GM19239 (cell line): ENCODE measurements at regions not wholly inside any gene's neighbourhood (a gene's known extent, or its start where the extent isn't known, plus 50 kb on each side); places are given as distances from the start of the nearest gene placed in this dataset.

ENCODE experiments used
- DNase-seq: peaks from one replicate; pipeline ENCODE4 v3.0.0; 2011; ENCODE audit warnings: low spot score; ENCODE audit not compliant: insufficient read length
- FAIRE-seq: peaks from 2 replicates; lab custom pipeline; 2011; peaks lifted over from hg19 to GRCh38; lab: Jason Lieb, UNC

GRCh38 chr7:21131897-21132296 is 296.0 kb upstream of the SP4 start:
- no peak for FAIRE-seq
- DNase-seq, result no peak

GRCh38 chr7:21134631-21135030 is 293.3 kb upstream of the SP4 start:
- no peak for DNase-seq
- FAIRE-seq, result no peak

GRCh38 chr7:21135437-21135836 is 292.4 kb upstream of the SP4 start:
- no peak for DNase-seq
- no peak for FAIRE-seq

- no peak for FAIRE-seq
- DNase-seq, result no peak
These were observed 290.2 kb upstream of the SP4 start for GRCh38 chr7:21137640-21138039.

GRCh38 chr7:21140622-21141021 is 287.3 kb upstream of the SP4 start:
- DNase-seq, result no peak
- no peak for FAIRE-seq

- DNase-seq (no peak), FAIRE-seq (no peak)
These were observed 286.4 kb upstream of the SP4 start for GRCh38 chr7:21141476-21141875.

GRCh38 chr7:21142081-21142480 is 285.8 kb upstream of the SP4 start:
- no peak for FAIRE-seq
- no peak for DNase-seq

GRCh38 chr7:21146642-21147423 is 281.1 kb upstream of the SP4 start:
- DNase-seq (no peak), FAIRE-seq (no peak)

- DNase-seq (no peak), FAIRE-seq (no peak)
These were observed 278.1 kb upstream of the SP4 start for GRCh38 chr7:21149809-21150208.

GRCh38 chr7:21154614-21155013 is 273.3 kb upstream of the SP4 start:
- no peak for DNase-seq
- FAIRE-seq, result no peak

GRCh38 chr7:21159506-21159905 is 268.4 kb upstream of the SP4 start:
- DNase-seq, result no peak
- no peak for FAIRE-seq

- no peak for DNase-seq
- FAIRE-seq, result no peak
These were observed 267.5 kb upstream of the SP4 start for GRCh38 chr7:21160401-21160800.

GRCh38 chr7:21167942-21168341 is 259.9 kb upstream of the SP4 start:
- DNase-seq, result no peak
- FAIRE-seq, result no peak

GRCh38 chr7:21169667-21170580 is 258.0 kb upstream of the SP4 start:
- FAIRE-seq (no peak), DNase-seq (no peak)

GRCh38 chr7:21172800-21173199 is 255.1 kb upstream of the SP4 start:
- DNase-seq (no peak), FAIRE-seq (no peak)

GRCh38 chr7:21173436-21173835 is 254.4 kb upstream of the SP4 start:
- DNase-seq, result no peak
- no peak for FAIRE-seq

- FAIRE-seq, result no peak
- DNase-seq, result no peak
These were observed 252.2 kb upstream of the SP4 start for GRCh38 chr7:21175714-21176113.

GRCh38 chr7:21184942-21185652 is 242.8 kb upstream of the SP4 start:
- DNase-seq (no peak), FAIRE-seq (no peak)

- DNase-seq (no peak), FAIRE-seq (no peak)
These were observed 242.1 kb upstream of the SP4 start for GRCh38 chr7:21185653-21186265.

GRCh38 chr7:21191321-21192073 is 236.4 kb upstream of the SP4 start:
- FAIRE-seq, result no peak
- no peak for DNase-seq
